ENCODE measurements at regions not wholly inside any gene's neighbourhood (a gene's known extent, or its start where the extent isn't known, plus 50 kb on each side); places are given as distances from the start of the nearest gene placed in this dataset.

DNA sequence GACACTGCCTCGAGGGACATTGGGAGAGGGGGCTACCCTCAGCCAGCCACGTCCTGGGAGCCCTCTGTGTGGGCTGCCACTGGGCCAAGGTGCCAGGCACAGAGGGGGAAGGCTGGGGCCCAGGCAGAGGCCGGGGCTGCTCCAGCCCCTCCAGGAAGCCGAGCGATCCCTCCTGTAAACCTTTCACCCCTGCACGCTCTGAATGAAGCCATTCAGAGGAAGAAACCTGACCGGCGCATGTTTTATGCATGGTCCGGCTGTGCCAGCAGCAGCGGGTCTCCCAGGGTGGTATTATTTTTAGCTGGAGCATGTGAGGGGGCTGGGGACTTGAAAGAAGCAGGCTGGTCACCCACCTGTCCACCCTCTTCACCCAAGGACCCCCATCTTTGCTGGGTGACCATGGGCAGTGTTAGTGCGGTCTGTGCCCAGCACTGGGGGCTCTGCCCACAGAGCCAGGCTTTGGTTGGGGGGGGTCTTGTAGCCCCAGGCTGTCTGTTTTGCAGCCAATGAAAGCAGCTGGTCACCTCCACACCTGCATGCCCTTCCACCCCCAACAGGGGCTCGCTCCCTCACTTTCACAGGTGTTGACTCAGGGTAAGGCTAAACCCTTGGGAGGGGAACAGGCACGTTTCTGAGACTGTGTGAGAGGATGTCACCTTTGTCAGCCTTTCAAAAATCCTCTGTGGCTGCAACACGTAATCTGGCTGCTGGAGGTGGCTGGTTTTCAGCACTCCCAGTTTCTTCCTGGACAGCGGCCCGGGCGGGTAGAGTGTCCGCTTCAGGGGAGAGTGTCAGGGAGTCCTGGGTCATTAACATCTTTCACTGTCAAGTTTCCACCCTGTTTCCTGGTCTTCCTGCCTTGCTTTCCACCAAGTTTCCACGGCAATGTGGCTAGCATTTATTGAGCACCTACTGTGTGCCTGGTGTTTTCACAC, 77.1 kb upstream of the BRD7 start (continued):
- TF ChIP-seq, protein P1, sequence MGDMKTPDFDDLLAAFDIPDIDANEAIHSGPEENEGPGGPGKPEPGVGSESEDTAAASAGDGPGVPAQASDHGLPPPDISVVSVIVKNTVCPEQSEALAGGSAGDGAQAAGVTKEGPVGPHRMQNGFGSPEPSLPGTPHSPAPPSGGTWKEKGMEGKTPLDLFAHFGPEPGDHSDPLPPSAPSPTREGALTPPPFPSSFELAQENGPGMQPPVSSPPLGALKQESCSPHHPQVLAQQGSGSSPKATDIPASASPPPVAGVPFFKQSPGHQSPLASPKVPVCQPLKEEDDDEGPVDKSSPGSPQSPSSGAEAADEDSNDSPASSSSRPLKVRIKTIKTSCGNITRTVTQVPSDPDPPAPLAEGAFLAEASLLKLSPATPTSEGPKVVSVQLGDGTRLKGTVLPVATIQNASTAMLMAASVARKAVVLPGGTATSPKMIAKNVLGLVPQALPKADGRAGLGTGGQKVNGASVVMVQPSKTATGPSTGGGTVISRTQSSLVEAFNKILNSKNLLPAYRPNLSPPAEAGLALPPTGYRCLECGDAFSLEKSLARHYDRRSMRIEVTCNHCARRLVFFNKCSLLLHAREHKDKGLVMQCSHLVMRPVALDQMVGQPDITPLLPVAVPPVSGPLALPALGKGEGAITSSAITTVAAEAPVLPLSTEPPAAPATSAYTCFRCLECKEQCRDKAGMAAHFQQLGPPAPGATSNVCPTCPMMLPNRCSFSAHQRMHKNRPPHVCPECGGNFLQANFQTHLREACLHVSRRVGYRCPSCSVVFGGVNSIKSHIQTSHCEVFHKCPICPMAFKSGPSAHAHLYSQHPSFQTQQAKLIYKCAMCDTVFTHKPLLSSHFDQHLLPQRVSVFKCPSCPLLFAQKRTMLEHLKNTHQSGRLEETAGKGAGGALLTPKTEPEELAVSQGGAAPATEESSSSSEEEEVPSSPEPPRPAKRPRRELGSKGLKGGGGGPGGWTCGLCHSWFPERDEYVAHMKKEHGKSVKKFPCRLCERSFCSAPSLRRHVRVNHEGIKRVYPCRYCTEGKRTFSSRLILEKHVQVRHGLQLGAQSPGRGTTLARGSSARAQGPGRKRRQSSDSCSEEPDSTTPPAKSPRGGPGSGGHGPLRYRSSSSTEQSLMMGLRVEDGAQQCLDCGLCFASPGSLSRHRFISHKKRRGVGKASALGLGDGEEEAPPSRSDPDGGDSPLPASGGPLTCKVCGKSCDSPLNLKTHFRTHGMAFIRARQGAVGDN (IDR thresholded peaks at IDR 0.05), result no peak
- TF ChIP-seq STAT1 (conservative IDR thresholded peaks at IDR 0.05), result no peak
- no peak for TF ChIP-seq FOS (IDR thresholded peaks at IDR 0.05; ENCODE audit: borderline replicate concordance, extremely low read depth, insufficient read length)
- TF ChIP-seq, protein P2, sequence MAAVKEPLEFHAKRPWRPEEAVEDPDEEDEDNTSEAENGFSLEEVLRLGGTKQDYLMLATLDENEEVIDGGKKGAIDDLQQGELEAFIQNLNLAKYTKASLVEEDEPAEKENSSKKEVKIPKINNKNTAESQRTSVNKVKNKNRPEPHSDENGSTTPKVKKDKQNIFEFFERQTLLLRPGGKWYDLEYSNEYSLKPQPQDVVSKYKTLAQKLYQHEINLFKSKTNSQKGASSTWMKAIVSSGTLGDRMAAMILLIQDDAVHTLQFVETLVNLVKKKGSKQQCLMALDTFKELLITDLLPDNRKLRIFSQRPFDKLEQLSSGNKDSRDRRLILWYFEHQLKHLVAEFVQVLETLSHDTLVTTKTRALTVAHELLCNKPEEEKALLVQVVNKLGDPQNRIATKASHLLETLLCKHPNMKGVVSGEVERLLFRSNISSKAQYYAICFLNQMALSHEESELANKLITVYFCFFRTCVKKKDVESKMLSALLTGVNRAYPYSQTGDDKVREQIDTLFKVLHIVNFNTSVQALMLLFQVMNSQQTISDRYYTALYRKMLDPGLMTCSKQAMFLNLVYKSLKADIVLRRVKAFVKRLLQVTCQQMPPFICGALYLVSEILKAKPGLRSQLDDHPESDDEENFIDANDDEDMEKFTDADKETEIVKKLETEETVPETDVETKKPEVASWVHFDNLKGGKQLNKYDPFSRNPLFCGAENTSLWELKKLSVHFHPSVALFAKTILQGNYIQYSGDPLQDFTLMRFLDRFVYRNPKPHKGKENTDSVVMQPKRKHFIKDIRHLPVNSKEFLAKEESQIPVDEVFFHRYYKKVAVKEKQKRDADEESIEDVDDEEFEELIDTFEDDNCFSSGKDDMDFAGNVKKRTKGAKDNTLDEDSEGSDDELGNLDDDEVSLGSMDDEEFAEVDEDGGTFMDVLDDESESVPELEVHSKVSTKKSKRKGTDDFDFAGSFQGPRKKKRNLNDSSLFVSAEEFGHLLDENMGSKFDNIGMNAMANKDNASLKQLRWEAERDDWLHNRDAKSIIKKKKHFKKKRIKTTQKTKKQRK (IDR thresholded peaks at IDR 0.05; ENCODE audit: low read depth, low read length), result no peak
- no peak for TF ChIP-seq HDAC2 (IDR thresholded peaks at IDR 0.05)
